ENCODE measurements at regions not wholly inside any gene's neighbourhood (a gene's known extent, or its start where the extent isn't known, plus 50 kb on each side); places are given as distances from the start of the nearest gene placed in this dataset.
"Not testable (repeated sequence)": the region's sequence is repeated elsewhere in the genome, so short reads cannot be mapped to it uniquely, and the experiment has no call there.

DNA sequence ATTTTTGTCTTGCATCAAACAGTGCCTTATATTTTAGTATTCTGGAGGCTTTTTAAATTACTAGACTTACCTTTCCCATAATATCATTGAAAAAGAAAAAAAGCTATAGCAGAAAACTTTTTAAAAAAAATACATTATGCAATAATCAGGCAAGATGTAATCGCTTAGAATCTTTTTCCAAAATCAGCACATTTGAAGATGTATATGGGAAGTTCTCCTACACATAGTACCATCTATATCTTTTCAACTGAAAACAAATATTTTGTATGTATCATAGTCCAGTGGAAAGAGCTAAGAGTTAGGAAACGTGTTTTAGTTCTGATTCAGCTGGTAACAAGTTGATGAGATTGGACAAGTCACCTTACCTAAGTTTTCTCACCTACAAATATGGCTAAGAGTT is 70.6 kb downstream of the SLC41A2 start:
- Histone ChIP-seq H3K4me3 (ENCODE audit: low read length) (no peak overlapping the region), H3K9ac (ENCODE audit: low read length) (no peak overlapping the region), H3K9me2 (ENCODE audit: insufficient read depth, low read length) (no peaks in the 10 kb centered on the region), H2AFZ (ENCODE audit: low read depth, low read length) (no peak overlapping the region), H3K4me2 (ENCODE audit: low read length) (no peak overlapping the region), H3K36me3 (ENCODE audit: insufficient read depth, low read length) (no peaks in the 10 kb centered on the region), H3K27me3 (ENCODE audit: insufficient read depth, low read depth, low read length) (no peaks in the 10 kb centered on the region), H4K20me1 (ENCODE audit: insufficient read depth) (no peaks in the 10 kb centered on the region), H3K27ac (ENCODE audit: low read length) (no peak overlapping the region), H3F3A (ENCODE audit: insufficient read depth, low read length, poor library complexity, severe bottlenecking) (no peaks in the 10 kb centered on the region), H3K9me3 (ENCODE audit: low read length) (peaks cover 4% of the 10 kb centered on the region), H3K79me2 (replicated peaks; ENCODE audit: insufficient read depth, low read length) (no peaks in the 10 kb centered on the region)
- TF ChIP-seq EP300 (conservative IDR thresholded peaks at IDR 0.05; ENCODE audit: poor library complexity, severe bottlenecking) (no peak), EZH2 (IDR thresholded peaks at IDR 0.05; ENCODE audit: borderline replicate concordance, insufficient read depth, low read length, poor library complexity, severe bottlenecking) (no peak)

DNA sequence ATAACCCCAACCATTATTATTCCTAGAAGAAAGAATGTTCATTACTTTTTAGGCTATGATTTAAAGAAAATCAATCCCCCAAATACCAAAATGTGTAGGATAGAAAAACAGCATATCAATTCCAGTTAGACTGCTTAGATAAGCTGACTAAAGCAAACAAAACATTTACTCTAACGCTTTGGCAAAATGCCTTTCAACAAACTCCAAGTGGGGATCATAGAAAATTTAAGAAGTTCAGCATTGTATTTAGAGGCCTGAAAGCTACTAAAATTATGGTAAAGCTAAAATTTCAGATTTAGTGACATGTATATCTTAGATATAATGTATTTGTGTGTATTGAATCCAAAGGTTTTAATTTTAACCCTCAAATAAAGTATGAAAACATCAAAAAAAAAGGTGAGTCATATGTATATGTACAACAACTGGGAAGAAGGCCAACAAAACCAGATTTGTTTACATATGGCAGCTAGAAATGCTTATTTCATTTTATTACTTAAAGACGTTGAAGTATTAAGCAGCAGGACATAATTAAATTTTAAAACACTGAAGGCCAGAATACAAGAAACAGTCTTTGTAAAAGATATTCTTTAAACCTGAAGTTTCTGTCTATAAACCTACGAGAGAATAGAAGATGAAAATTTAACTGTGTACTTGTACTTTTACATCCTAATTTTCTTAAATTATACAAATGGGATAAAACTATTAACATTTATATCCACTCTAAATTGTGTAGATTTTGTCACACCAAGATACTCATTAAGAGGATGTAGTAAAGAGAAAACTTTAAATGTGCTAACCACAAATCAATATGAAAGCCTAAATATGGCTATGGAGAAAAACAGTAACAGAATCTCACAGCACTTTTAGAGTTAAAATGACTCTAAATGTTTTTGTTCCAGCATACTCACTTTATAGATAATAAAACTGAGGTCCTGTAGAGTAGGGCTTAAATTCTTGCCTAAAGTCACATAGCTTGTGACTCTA is 71.4 kb downstream of the SLC41A2 start:
- no peak overlapping the region for H3K4me3 ChIP-seq (ENCODE audit: low read length)
- no peaks in the 10 kb centered on the region for H3K27me3 ChIP-seq (ENCODE audit: insufficient read depth, low read depth, low read length)
- H3K79me2 ChIP-seq (replicated peaks; ENCODE audit: insufficient read depth, low read length), result no peaks in the 10 kb centered on the region
- no peak overlapping the region for H2AFZ ChIP-seq (ENCODE audit: low read depth, low read length)
- no peak overlapping the region for H3K27ac ChIP-seq (ENCODE audit: low read length)
- peaks cover 4% of the 10 kb centered on the region for H3K9me3 ChIP-seq (ENCODE audit: low read length)
- no peaks in the 10 kb centered on the region for H4K20me1 ChIP-seq (ENCODE audit: insufficient read depth)
- no peak overlapping the region for H3K9ac ChIP-seq (ENCODE audit: low read length)
- H3K9me2 ChIP-seq (ENCODE audit: insufficient read depth, low read length), result no peaks in the 10 kb centered on the region
- H3F3A ChIP-seq (ENCODE audit: insufficient read depth, low read length, poor library complexity, severe bottlenecking), result no peaks in the 10 kb centered on the region
- no peak for TF ChIP-seq EZH2 (IDR thresholded peaks at IDR 0.05; ENCODE audit: borderline replicate concordance, insufficient read depth, low read length, poor library complexity, severe bottlenecking)
- TF ChIP-seq, protein P1, sequence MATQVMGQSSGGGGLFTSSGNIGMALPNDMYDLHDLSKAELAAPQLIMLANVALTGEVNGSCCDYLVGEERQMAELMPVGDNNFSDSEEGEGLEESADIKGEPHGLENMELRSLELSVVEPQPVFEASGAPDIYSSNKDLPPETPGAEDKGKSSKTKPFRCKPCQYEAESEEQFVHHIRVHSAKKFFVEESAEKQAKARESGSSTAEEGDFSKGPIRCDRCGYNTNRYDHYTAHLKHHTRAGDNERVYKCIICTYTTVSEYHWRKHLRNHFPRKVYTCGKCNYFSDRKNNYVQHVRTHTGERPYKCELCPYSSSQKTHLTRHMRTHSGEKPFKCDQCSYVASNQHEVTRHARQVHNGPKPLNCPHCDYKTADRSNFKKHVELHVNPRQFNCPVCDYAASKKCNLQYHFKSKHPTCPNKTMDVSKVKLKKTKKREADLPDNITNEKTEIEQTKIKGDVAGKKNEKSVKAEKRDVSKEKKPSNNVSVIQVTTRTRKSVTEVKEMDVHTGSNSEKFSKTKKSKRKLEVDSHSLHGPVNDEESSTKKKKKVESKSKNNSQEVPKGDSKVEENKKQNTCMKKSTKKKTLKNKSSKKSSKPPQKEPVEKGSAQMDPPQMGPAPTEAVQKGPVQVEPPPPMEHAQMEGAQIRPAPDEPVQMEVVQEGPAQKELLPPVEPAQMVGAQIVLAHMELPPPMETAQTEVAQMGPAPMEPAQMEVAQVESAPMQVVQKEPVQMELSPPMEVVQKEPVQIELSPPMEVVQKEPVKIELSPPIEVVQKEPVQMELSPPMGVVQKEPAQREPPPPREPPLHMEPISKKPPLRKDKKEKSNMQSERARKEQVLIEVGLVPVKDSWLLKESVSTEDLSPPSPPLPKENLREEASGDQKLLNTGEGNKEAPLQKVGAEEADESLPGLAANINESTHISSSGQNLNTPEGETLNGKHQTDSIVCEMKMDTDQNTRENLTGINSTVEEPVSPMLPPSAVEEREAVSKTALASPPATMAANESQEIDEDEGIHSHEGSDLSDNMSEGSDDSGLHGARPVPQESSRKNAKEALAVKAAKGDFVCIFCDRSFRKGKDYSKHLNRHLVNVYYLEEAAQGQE (IDR thresholded peaks at IDR 0.05; ENCODE audit: borderline replicate concordance), result no peak
- TF ChIP-seq TAF1 (IDR thresholded peaks at IDR 0.05; ENCODE audit: low read depth), result no peak
- TF ChIP-seq EP300 (conservative IDR thresholded peaks at IDR 0.05; ENCODE audit: poor library complexity, severe bottlenecking), result no peak
- no peak for TF ChIP-seq MXI1 (conservative IDR thresholded peaks at IDR 0.05; ENCODE audit: poor library complexity, severe bottlenecking)
- no peak for TF ChIP-seq POLR2AphosphoS5 (IDR thresholded peaks at IDR 0.05)
- no peak for TF ChIP-seq RAD21 (conservative IDR thresholded peaks at IDR 0.05)
- TF ChIP-seq CTCF (IDR thresholded peaks at IDR 0.05; ENCODE audit: poor library complexity, severe bottlenecking), result no peak
- TF ChIP-seq SMC3 (conservative IDR thresholded peaks at IDR 0.05; ENCODE audit: poor library complexity), result no peak
- no peak overlapping the region for H3K4me2 ChIP-seq (ENCODE audit: low read length)
- no peaks in the 10 kb centered on the region for H3K36me3 ChIP-seq (ENCODE audit: insufficient read depth, low read length)

DNA sequence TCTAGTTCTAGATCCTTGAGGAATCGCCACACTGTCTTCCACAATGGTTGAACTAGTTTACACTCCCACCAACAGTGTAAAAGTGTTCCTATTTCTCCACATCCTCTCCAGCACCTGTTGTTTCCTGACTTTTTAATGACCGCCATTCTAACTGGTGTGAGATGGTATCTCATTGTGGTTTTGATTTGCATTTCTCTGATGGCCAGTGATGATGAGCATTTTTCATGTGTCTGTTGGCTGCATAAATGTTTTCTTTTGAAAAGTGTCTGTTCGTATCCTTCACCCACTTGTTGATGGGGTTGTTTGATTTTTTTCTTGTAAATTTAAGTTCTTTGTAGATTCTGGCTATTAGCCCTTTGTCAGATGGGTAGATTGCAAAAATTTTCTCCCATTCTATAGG is 79.2 kb downstream of the SLC41A2 start:
- H3K36me3 ChIP-seq (ENCODE audit: insufficient read depth, low read length); H3F3A ChIP-seq (ENCODE audit: insufficient read depth, low read length, poor library complexity, severe bottlenecking); H3K9ac ChIP-seq (ENCODE audit: low read length); H3K4me2 ChIP-seq (ENCODE audit: low read length); H3K4me3 ChIP-seq (ENCODE audit: low read length); H2AFZ ChIP-seq (ENCODE audit: low read depth, low read length); H3K27ac ChIP-seq (ENCODE audit: low read length); H3K79me2 ChIP-seq (replicated peaks; ENCODE audit: insufficient read depth, low read length); H4K20me1 ChIP-seq (ENCODE audit: insufficient read depth); H3K9me2 ChIP-seq (ENCODE audit: insufficient read depth, low read length); H3K9me3 ChIP-seq (ENCODE audit: low read length); H3K27me3 ChIP-seq (ENCODE audit: insufficient read depth, low read depth, low read length): not testable (repeated sequence)
